Stimulated activated CD4-positive, alpha-beta T cell treated with anti-CD3 and anti-CD28 coated beads, TNF-alpha, amount 100 ng/mL, for 4 hours (primary cell): ENCODE measurements at regions not wholly inside any gene's neighbourhood (a gene's known extent, or its start where the extent isn't known, plus 50 kb on each side); places are given as distances from the start of the nearest gene placed in this dataset.
"Not testable (repeated sequence)": the region's sequence is repeated elsewhere in the genome, so short reads cannot be mapped to it uniquely, and the experiment has no call there.

Experiments used
- DNase-seq, 3 experiments: peaks; one replicate each; pipeline ENCODE4 v3.0.0-alpha.2; 2020; ENCODE audit warnings: low read depth in 3 of 3

DNA sequence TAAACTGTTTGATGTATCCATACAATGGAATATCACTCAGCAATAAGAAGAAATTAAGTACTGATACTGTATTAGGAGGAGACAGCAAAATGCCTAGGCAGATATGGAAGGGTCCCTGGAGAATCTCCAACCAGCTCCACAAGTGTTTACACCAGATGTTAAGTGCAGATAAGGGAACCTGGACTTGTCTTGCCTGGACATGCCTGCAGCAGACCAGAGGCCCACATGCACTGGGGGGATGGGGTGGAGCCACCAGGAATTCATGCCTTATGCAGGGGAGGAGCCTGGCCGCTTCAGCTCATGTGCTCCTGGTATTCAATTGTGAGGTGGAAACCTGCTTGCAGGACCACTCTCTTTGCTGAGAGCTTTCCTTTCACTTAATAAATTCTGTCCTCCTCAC, 287.6 kb downstream of the LIPI start:
- DNase-seq: not testable (repeated sequence)

- DNase-seq: not testable (repeated sequence)
Measured at GRCh38 chr21:13921455-13921854, 289.3 kb downstream of the LIPI start.

DNA sequence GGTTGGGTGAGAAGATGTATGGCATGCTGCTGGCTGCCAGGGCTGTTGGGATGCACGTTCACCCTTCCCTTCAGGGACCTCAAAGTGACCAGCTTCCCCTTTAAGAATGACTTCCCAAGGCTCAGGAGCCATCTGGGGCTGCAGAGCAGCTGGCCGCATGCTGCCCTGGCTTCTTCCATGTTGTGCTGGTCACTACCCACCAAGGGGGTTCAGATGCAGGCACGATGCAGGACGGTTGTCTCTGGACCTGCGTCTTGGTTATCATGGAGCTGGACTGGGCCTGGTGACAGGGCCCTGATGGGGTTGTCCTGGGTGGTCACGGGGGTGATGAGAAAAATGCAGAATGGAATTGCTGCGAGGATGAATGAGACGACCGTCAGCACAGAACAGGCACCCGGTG, 297.8 kb downstream of the POTED start:
- not testable (repeated sequence) for DNase-seq

DNA sequence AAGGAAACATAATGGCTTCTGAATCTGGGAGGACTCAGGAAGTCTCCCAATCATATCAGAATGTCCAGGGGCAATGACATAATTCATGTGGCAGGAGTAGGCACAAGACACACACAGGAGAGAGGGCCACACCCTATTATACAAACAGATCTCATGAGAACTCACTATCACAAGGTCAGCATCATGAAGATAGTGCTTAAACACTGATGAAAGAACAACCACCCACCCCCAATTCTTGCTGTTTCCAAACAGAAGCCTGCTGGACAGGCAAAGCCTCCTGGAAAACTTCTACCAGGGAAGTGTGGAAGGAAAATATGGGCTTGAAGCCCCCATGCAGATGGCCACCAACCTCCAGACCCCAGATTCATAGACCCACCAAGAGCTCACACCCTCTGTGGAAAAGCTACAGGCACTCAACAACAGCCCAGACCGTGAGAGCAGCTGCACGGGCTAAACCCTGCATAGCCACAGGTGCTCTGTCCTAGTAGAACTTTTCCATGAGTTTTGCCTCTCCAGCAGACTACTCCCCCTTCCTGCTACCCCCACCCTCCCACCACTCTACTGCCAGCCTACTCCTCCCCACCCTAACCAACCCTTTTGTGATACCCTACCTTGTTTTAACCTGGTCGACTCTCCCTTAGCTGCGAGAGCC, 287.1 kb downstream of the POTED start:
- DNase-seq: not testable (repeated sequence)

- DNase-seq: not testable (repeated sequence)
Measured at GRCh38 chr21:13893617-13894016, 284.0 kb downstream of the POTED start.

- DNase-seq: not testable (repeated sequence)
Measured at GRCh38 chr21:13893025-13893424, 283.4 kb downstream of the POTED start.

- not testable (repeated sequence) for DNase-seq
Measured at GRCh38 chr21:13892146-13892751, 282.7 kb downstream of the POTED start.

DNA sequence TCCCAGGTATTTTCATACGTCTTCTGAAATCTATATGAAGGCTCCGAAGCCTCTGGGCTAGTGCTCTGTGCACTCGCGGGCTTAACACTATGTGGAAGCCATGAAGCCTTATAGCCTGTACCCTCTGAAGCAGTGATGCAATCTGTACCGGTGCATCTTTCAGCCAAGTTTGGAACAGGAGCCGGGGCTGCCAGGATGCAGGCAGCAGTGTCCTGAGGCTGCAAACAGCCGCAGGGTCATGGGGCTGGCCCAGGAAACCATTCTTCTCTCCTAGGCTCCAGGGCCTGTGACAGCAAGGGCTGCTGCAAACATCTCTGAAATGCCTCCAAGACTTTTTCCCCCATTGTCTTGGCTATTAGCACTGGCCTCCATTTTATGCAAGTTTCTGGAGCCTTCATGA, 279.6 kb downstream of the POTED start:
- DNase-seq: not testable (repeated sequence)

GRCh38 chr21:13883641-13884395, 274.2 kb downstream of the POTED start:
- not testable (repeated sequence) for DNase-seq

- DNase-seq: not testable (repeated sequence)
Measured at GRCh38 chr21:13877503-13877902, 267.9 kb downstream of the POTED start.

- DNase-seq: not testable (repeated sequence)
Measured at GRCh38 chr21:13876999-13877398, 267.4 kb downstream of the POTED start.

GRCh38 chr21:13874001-13874400, 264.4 kb downstream of the POTED start:
- DNase-seq: not testable (repeated sequence)

DNA sequence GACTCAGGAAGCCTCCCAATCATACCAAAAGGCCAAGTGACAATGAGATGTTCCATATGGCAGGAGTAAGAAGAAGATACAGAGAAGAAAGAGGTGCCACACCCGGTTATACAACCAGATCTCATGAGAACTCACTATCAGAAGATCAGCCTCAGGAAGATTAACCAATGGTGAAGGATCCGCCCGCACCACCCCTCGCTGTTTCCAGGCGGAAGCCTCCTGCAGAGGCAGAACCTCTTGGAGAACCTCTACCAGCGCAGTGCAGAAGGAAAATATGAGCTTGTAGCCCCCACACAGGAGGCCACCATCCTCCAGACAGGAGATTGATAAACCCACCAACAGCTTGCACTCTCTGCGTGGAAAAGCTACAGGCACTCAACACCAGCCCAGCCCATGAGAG, 245.1 kb downstream of the POTED start:
- DNase-seq: no peak

DNA sequence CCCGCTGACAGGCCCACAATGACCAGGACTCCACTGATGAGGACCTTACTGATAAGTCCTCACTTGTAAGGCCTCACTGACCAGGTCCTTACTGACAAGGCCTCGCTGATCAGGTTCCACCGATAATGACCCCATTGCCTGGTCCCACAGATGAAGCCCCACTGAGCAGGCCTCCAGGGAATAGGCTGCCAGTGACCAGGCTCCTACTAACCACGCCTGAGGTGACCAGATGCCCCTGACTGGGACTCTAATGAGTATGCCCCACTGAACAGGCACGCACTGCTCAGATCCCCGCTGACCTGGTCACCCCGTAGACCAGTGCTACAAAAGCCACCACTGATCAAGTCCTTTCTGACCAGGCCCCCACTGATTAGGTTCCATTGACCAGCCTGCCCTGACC, 241.2 kb downstream of the POTED start:
- not testable (repeated sequence) for DNase-seq

- DNase-seq: not testable (repeated sequence)
Measured at GRCh38 chr21:13849489-13849888, 239.9 kb downstream of the POTED start.

DNA sequence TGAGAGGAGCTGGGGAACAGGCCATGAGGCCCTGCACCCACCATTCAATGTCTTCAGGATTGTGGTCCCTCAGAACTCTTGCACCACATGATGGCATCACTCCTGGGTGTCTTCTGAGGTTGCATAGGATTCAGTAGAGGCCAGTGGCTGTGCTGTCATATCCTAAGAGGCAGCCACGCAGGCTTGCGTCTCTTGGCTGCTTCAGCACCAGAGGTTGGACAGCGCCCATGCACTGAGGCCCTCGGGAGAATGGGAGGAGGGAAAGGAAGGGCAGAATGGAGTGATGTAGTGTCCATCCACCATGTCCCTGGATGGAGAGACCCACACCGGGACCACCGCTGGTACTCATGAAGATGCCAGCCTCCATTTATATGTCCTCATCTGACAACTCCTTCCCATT, 237.1 kb downstream of the POTED start:
- not testable (repeated sequence) for DNase-seq

DNA sequence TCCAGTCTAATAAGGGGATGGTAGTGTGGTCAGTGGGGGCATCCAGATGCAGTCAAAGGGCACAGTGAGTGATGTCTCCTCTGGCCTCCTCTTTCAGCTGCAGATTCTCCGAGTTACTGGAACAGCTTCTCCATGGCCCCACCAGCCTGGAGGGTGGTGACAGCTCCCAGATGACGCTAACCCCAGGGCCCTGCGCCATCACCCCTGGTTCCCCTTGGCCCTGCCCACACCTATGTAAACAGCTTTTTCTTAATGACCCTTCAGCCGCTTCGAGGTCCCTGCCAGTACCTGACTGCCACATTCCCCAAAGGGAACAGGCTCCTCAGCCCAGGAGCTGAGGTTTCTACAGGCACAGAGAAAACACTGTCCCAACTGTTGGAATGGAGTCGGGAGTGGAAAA, 235.0 kb downstream of the POTED start:
- not testable (repeated sequence) for DNase-seq

DNA sequence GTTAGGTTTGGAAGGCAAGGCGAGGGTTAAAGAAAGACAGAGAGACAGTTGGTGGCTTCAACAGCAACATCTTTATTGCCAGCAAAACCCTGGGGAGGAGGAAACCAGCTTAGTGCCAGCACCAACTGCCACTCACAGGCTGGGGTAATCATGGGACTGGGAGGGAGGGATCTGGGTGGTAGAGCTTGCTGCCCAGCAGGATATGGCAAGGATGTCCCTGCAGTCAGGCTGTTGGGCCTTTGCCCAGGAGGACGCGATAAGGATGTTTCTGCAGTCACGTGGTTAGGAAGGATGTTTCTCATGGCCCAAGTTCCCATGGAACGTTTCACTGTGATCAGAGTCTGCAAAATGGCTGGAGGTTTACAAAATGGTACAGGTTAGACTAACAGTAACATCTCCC, 233.5 kb downstream of the POTED start:
- DNase-seq: not testable (repeated sequence)

- not testable (repeated sequence) for DNase-seq
Measured at GRCh38 chr21:13827666-13828065, 218.1 kb downstream of the POTED start.

- no peak for DNase-seq
Measured at GRCh38 chr21:13827201-13827600, 217.6 kb downstream of the POTED start.

DNA sequence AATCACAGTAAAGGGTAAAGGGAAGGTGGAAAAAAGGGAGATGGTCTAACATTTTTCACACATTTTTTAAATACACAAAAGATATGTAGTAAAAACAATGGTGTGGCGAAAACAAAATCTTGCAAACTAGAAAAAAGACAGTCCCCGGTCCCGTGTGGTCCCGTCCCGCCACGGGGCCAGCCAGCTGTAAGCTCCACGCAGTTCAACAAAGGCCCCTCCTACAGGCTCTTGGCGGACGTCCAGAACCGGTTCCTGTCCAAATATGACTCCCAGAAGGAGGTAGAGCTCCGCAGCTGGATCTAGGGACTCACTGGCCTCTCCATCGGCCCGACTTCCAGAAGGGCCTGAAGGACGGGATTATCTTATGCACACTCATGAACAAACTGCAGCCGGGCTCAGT, 216.9 kb downstream of the POTED start:
- not testable (repeated sequence) for DNase-seq

- DNase-seq: not testable (repeated sequence)
Measured at GRCh38 chr21:13825218-13825778, 215.7 kb downstream of the POTED start.
